SK-N-MC (cell line): ENCODE measurements at regions not wholly inside any gene's neighbourhood (a gene's known extent, or its start where the extent isn't known, plus 50 kb on each side); places are given as distances from the start of the nearest gene placed in this dataset.

Experiments used
- EZH2 ChIP-seq: fragments of 200-600 bp; sonication (generic); IDR thresholded peaks from one replicate; pipeline ENCODE4 v1.6.1; 2017; ENCODE audit warnings: antibody characterized with exemption
- FOXP2 ChIP-seq: optimal IDR thresholded peaks from 2 replicates; pipeline ENCODE3; 2011; ENCODE audit warnings: mild to moderate bottlenecking, moderate library complexity; ENCODE audit not compliant: insufficient read depth; ENCODE audit errors: extremely low read length, control extremely low read depth
- POLR2AphosphoS5 ChIP-seq: IDR thresholded peaks from 2 replicates; pipeline ENCODE4 v1.6.1; 2012; ENCODE audit warnings: mild to moderate bottlenecking, low read depth, low read length, borderline replicate concordance

GRCh38 chr18:26764177-26764576 lies 101.3 kb downstream of the AQP4 start:
- no peak for TF ChIP-seq POLR2AphosphoS5
- TF ChIP-seq EZH2: no peak
- no peak for TF ChIP-seq FOXP2
